ENCODE measurements at regions not wholly inside any gene's neighbourhood (a gene's known extent, or its start where the extent isn't known, plus 50 kb on each side); places are given as distances from the start of the nearest gene placed in this dataset.

DNA sequence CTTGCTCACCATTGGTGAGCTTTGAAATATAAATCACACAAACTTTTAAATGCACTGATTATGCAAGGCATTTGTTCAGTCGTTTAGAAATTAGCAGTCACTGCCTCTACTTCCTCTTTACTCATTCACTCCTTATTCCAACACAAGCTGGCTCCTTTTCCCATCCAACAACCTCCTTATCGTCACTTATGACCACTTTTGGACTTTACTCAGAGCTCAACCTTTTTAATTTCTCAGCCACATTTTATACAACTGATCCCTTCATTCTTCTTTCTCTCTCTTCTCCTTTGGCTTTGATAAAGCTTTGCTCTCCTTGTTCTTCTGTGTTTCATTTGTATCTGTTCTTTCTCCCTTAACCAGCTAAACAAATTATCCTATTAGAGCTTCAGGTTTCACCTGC is 126.4 kb upstream of the PLEKHA5 start:
- TF ChIP-seq, protein P1, sequence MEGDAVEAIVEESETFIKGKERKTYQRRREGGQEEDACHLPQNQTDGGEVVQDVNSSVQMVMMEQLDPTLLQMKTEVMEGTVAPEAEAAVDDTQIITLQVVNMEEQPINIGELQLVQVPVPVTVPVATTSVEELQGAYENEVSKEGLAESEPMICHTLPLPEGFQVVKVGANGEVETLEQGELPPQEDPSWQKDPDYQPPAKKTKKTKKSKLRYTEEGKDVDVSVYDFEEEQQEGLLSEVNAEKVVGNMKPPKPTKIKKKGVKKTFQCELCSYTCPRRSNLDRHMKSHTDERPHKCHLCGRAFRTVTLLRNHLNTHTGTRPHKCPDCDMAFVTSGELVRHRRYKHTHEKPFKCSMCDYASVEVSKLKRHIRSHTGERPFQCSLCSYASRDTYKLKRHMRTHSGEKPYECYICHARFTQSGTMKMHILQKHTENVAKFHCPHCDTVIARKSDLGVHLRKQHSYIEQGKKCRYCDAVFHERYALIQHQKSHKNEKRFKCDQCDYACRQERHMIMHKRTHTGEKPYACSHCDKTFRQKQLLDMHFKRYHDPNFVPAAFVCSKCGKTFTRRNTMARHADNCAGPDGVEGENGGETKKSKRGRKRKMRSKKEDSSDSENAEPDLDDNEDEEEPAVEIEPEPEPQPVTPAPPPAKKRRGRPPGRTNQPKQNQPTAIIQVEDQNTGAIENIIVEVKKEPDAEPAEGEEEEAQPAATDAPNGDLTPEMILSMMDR (IDR thresholded peaks at IDR 0.05), result no peak
- no peak for TF ChIP-seq POLR2A (IDR thresholded peaks at IDR 0.05)
